DOHH2 (cell line): ENCODE measurements at regions not wholly inside any gene's neighbourhood (a gene's known extent, or its start where the extent isn't known, plus 50 kb on each side); places are given as distances from the start of the nearest gene placed in this dataset.
A peak's percentile ranks its signal among the peaks of the same experiment; 100 is the strongest.

Experiments
- H3F3A ChIP-seq: fragments of 200-600 bp; sonication (generic), shearing (Covaris generic); 2 replicates; pipeline ENCODE4 v1.6.0; 2016; ENCODE audit warnings: antibody characterized with exemption, mild to moderate bottlenecking; ENCODE audit not compliant: control insufficient read depth, insufficient read depth
- H3K27ac ChIP-seq: fragments of 200-600 bp; sonication (generic); 2 replicates; pipeline ENCODE4 v1.5.1; 2014; ENCODE audit warnings: low read depth, mild to moderate bottlenecking, low read length, moderate library complexity
- H3K27me3 ChIP-seq: fragments of 200-600 bp; sonication (generic); 2 replicates; pipeline ENCODE4 v1.6.1; 2014; ENCODE audit warnings: mild to moderate bottlenecking, low read length, mixed read lengths; ENCODE audit not compliant: control insufficient read depth
- H3K36me3 ChIP-seq: fragments of 200-600 bp; sonication (generic); 2 replicates; pipeline ENCODE4 v1.6.1; 2014; ENCODE audit warnings: mild to moderate bottlenecking, low read length, moderate library complexity, mixed read lengths; ENCODE audit not compliant: control insufficient read depth
- H3K4me1 ChIP-seq: fragments of 200-600 bp; sonication (generic); 2 replicates; pipeline ENCODE4 v1.6.1; 2014; ENCODE audit warnings: mild to moderate bottlenecking, low read length, mixed read lengths; ENCODE audit not compliant: control insufficient read depth
- H3K4me2 ChIP-seq: fragments of 200-600 bp; sonication (generic); 2 replicates; pipeline ENCODE4 v1.6.0; 2014; ENCODE audit warnings: mild to moderate bottlenecking, low read length, moderate library complexity
- H3K4me3 ChIP-seq: fragments of 200-600 bp; sonication (generic); 2 replicates; pipeline ENCODE4 v1.5.1; 2014; ENCODE audit warnings: mild to moderate bottlenecking, low read length, mixed read lengths
- H3K79me2 ChIP-seq: fragments of 200-600 bp; sonication (generic); 2 replicates; pipeline ENCODE4 v1.6.1; 2014; ENCODE audit warnings: mild to moderate bottlenecking, low read length, mixed read lengths; ENCODE audit not compliant: control insufficient read depth
- H3K9me2 ChIP-seq: fragments of 200-600 bp; sonication (generic); replicated peaks from 2 replicates; pipeline ENCODE4 v1.6.1; 2014; ENCODE audit warnings: mild to moderate bottlenecking, low read length, mixed read lengths; ENCODE audit not compliant: control insufficient read depth
- H3K9me3 ChIP-seq: fragments of 200-600 bp; sonication (generic); 2 replicates; pipeline ENCODE4 v1.6.1; 2014; ENCODE audit warnings: antibody characterized with exemption, low read length, mixed read lengths; ENCODE audit not compliant: control insufficient read depth, insufficient read depth
- H4K20me1 ChIP-seq: fragments of 200-600 bp; sonication (generic); 2 replicates; pipeline ENCODE4 v1.6.0; 2014; ENCODE audit warnings: low read depth, mild to moderate bottlenecking, antibody characterized with exemption, low read length, moderate library complexity; ENCODE audit not compliant: control insufficient read depth, insufficient read depth
- CTCF ChIP-seq: fragments of 200-600 bp; sonication (generic); IDR thresholded peaks from one replicate; pipeline ENCODE4 v1.5.1; 2014; ENCODE audit warnings: antibody characterized with exemption, mild to moderate bottlenecking, low read depth, low read length; ENCODE audit not compliant: poor library complexity, severe bottlenecking
- EZH2phosphoT487 ChIP-seq: fragments of 200-600 bp; sonication (generic); IDR thresholded peaks from 2 replicates; pipeline ENCODE4 v1.6.1; 2017; ENCODE audit warnings: borderline replicate concordance, mild to moderate bottlenecking, antibody characterized with exemption, low read length, moderate library complexity, mixed read lengths

DNA sequence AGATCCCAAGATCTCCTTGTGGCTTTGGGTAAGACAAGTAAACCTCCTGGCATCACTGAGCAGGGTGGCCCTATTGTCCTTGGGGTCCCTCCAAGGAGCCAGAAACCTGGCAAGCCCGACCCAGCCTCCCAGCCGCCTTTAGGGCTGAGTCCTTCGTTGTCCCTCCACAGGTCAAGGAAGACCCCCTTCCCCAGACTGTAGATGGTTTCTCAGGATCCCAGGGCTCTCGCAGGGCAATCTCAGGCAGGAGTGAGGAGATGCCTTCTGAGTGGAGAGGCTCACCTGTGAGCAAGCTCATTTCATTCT is 71.6 kb upstream of the CSF3R start:
- no peaks in the 10 kb centered on the region for H3K4me1 ChIP-seq
- no peak overlapping the region for H3K4me2 ChIP-seq
- no peak for TF ChIP-seq CTCF
- no peak for TF ChIP-seq EZH2phosphoT487
- H3K4me3 ChIP-seq, result no peak overlapping the region
- H3F3A ChIP-seq, result no peaks in the 10 kb centered on the region
- peaks cover 26% of the 10 kb centered on the region for H3K27me3 ChIP-seq
- no peaks in the 10 kb centered on the region for H3K79me2 ChIP-seq
- no peaks in the 10 kb centered on the region for H3K36me3 ChIP-seq
- H3K9me2 ChIP-seq, result no peaks in the 10 kb centered on the region
- H3K9me3 ChIP-seq, result no peaks in the 10 kb centered on the region
- H3K27ac ChIP-seq, result no peak overlapping the region
- no peaks in the 10 kb centered on the region for H4K20me1 ChIP-seq

DNA sequence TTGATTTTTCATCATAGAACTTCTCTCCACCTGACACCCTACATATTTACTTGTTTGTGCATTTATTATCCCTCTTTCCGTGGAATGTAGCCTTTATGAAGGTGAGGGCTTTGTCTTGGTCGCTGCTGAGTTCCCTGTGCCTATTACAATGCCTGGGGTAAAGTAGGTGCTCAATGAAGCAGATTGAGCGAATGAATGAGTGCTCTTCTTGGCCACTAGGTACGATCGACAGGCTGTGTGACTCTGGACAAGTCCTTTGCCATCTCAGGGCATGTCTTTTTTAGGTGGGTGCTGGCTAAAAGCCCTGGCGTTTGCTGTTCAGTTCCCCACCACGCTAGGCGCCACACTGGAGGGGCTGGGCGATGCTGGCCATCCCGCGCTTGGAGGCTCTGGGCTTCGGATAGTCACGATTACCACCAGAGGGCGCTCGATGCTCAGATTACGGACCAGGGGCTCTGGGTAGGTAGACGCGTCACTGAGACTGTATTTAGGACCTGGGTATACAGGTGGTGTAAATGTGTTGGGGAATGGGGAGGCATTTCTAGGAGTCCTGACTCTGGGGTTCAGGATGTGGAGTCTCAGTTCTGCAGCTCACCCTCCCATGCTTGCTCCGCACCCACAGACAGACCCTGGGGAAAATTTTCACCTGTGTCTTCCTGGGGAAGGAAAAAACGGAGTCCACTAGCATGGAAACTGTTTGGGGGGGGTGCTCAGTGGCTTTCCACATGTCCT is 71.0 kb upstream of the CSF3R start:
- Histone ChIP-seq H3K79me2 (no peaks in the 10 kb centered on the region), H3K9me3 (no peaks in the 10 kb centered on the region), H3F3A (no peaks in the 10 kb centered on the region), H3K4me2 (no peak overlapping the region), H4K20me1 (no peaks in the 10 kb centered on the region), H3K36me3 (no peaks in the 10 kb centered on the region), H3K4me1 (no peaks in the 10 kb centered on the region), H3K27ac (no peak overlapping the region), H3K27me3 (peaks cover 27% of the 10 kb centered on the region), H3K4me3 (no peak overlapping the region), H3K9me2 (no peaks in the 10 kb centered on the region)
- no peak for TF ChIP-seq EZH2phosphoT487
- peak; percentile 85 for TF ChIP-seq CTCF

GRCh38 chr1:36542962-36543515 is 60.3 kb upstream of the CSF3R start:
- Histone ChIP-seq H3F3A (no peaks in the 10 kb centered on the region), H3K4me1 (no peaks in the 10 kb centered on the region), H3K27ac (no peak overlapping the region), H3K9me2 (no peaks in the 10 kb centered on the region), H3K4me2 (no peak overlapping the region), H3K27me3 (peaks cover 15% of the 10 kb centered on the region), H3K9me3 (no peaks in the 10 kb centered on the region), H3K4me3 (no peak overlapping the region), H4K20me1 (no peaks in the 10 kb centered on the region), H3K79me2 (no peaks in the 10 kb centered on the region), H3K36me3 (no peaks in the 10 kb centered on the region)
- TF ChIP-seq CTCF (peak; percentile 45), EZH2phosphoT487 (no peak)
